ENCODE measurements at regions not wholly inside any gene's neighbourhood (a gene's known extent, or its start where the extent isn't known, plus 50 kb on each side); places are given as distances from the start of the nearest gene placed in this dataset.
"Not testable (repeated sequence)": the region's sequence is repeated elsewhere in the genome, so short reads cannot be mapped to it uniquely, and the experiment has no call there.

DNA sequence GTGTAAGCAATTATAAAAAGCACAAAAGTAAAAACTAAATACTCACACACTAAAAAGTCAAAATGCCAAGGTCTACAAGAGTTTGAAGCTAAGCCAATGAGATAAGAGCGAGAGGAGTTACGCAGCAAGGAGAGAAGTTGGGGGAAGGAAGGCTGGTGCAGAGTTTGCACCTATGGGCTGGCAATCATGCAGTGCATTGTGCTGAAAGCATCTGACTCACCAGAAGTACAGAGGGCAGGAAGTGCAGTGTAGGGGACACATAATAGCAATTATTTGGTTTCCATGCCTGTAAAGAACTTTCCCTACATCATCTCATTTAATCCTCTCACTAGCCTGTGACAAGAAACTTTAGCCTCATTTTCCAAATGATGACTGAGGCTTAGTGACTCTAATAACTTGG lies 142.7 kb upstream of the KYNU start:
- TF ChIP-seq, protein P1, sequence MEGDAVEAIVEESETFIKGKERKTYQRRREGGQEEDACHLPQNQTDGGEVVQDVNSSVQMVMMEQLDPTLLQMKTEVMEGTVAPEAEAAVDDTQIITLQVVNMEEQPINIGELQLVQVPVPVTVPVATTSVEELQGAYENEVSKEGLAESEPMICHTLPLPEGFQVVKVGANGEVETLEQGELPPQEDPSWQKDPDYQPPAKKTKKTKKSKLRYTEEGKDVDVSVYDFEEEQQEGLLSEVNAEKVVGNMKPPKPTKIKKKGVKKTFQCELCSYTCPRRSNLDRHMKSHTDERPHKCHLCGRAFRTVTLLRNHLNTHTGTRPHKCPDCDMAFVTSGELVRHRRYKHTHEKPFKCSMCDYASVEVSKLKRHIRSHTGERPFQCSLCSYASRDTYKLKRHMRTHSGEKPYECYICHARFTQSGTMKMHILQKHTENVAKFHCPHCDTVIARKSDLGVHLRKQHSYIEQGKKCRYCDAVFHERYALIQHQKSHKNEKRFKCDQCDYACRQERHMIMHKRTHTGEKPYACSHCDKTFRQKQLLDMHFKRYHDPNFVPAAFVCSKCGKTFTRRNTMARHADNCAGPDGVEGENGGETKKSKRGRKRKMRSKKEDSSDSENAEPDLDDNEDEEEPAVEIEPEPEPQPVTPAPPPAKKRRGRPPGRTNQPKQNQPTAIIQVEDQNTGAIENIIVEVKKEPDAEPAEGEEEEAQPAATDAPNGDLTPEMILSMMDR (IDR thresholded peaks at IDR 0.05) = no peak
- no peak for TF ChIP-seq POLR2A (IDR thresholded peaks at IDR 0.05)
- H3K4me3 ChIP-seq = no peak overlapping the region
- intact Hi-C loops (cut with DNase I) = no loop called here
- no peaks in the 10 kb centered on the region for H3K36me3 ChIP-seq
- H3K4me1 ChIP-seq = no peaks in the 10 kb centered on the region
- ATAC-seq (no peak), DNase-seq (no peak)
- WGBS, 4 donors = 89 to 95% (median 91%) methylated on average over 2 of the region's 2 CpGs
- H3K9me3 ChIP-seq = peaks cover 0 to 2% (median 0%) of the 10 kb centered on the region in 12 donors
- H3K27me3 ChIP-seq = no peaks in the 10 kb centered on the region
- H3K27ac ChIP-seq = no peak overlapping the region

DNA sequence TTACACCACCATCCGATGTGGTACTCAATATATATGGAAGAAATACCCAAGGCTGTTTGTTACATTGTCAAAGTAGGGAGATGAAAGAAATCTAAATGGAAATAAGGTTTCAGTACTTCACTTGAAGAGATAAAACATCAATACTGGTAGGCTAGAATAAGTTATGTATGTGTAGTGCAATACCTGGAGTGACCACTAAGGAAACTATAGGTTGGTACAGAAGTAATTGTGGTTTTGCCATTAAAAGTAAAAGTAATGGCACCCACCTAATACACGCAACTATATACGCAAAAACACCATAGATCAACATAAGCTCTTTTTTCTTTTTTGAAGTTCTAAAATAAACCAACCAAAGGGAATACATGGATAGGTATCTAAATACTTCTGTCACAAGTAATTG lies 143.2 kb upstream of the KYNU start:
- peaks cover 0 to 3% (median 0%) of the 10 kb centered on the region in 12 donors for H3K9me3 ChIP-seq
- no peak overlapping the region for H3K27ac ChIP-seq
- intact Hi-C loops (cut with DNase I) = no loop called here
- no peaks in the 10 kb centered on the region for H3K27me3 ChIP-seq
- H3K4me3 ChIP-seq = no peak overlapping the region
- TF ChIP-seq, protein P1 (IDR thresholded peaks at IDR 0.05) = peak in 3 of 12 donors; percentile 24 to 60 (median 46)
- no peak for TF ChIP-seq POLR2A (IDR thresholded peaks at IDR 0.05)
- WGBS, 4 donors = 94 to 97% (median 97%) methylated on average over 3 of the region's 3 CpGs
- H3K36me3 ChIP-seq = no peaks in the 10 kb centered on the region
- no peaks in the 10 kb centered on the region for H3K4me1 ChIP-seq
- DNase-seq = no peak
- ATAC-seq = no peak

DNA sequence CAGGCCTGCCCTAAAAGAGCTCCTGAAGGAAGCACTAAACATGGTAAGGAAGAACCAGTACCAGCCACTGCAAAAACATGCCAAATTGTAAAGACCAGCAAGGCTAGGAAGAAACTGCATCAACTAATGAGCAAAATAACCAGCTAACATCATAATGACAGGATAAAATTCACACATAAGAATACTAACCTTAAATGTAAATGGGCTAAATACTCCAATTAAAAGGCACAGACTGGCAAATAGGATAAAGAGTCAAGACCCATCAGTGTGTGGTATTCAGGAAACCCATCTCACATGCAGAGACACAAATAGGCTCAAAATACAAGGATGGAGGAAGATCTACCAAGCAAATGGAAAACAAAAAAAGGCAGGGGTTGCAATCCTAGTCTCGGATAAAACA lies 147.7 kb upstream of the KYNU start:
- H3K27ac ChIP-seq; H3K4me3 ChIP-seq; H3K4me1 ChIP-seq; H3K27me3 ChIP-seq; ATAC-seq; intact Hi-C loops (cut with DNase I); DNase-seq; H3K36me3 ChIP-seq: not testable (repeated sequence)
- peaks cover 0 to 11% (median 0%) of the 10 kb centered on the region in 12 donors for H3K9me3 ChIP-seq
- 71 to 78% (median 77%) methylated on average over 1 of the region's 1 CpG for WGBS, 4 donors

DNA sequence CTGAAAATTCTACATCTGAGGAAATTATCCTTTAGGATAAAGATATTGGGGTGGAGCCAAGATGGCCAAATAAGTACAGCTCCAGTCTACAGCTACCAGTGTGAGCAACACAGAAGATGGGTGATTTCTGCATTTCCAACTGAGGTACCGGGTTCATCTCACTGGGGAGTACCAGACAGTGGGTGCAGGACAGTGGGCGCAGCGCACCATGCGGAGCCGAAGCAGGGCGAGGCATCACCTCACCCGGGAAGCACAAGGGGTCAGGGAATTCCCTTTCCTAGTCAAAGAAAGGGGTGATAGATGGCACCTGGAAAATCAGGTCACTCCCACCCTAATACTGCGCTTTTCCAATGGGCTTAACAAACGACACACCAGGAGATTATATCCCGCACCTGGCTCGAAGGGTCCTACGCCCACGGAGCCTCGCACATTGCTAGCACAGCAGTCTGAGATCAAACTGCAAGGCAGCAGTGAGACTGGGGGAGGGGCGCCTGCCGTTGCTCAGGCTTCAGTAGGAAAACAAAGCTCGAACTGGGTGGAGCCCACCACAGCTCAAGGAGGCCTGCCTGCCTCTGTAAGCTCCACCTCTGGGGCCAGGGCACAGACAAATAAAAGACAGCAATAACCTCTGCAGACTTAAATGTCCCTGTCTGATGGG lies 149.5 kb upstream of the KYNU start:
- peaks cover 0 to 11% (median 0%) of the 10 kb centered on the region in 12 donors for H3K9me3 ChIP-seq
- H3K4me3 ChIP-seq; ATAC-seq; DNase-seq; H3K36me3 ChIP-seq; H3K27ac ChIP-seq; H3K27me3 ChIP-seq; intact Hi-C loops (cut with DNase I); H3K4me1 ChIP-seq: not testable (repeated sequence)
- WGBS, 4 donors = 89 to 94% (median 93%) methylated on average over 17 of the region's 17 CpGs

DNA sequence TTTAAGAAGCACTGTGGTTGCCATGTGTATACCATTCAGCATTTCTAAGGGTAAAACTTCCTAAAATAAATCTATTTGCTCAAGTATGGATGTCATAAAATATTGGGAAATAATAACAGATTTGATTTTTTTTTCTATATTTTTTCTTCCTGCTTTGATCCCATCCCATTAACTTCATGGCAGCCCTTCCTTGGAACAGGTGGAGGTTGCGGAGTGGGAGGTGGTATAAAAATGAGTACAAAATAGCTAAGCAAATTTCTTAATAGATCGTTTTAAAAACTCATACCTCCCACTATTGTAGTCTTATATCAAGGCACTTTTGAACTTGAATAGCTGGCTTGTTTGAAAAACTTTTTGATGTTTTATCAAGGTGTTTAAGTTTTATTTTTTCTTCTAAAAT lies 152.1 kb upstream of the KYNU start:
- no peak for ATAC-seq
- no peaks in the 10 kb centered on the region for H3K36me3 ChIP-seq
- intact Hi-C loops (cut with DNase I) = no loop called here
- H3K9me3 ChIP-seq = peaks cover 0 to 11% (median 0%) of the 10 kb centered on the region in 12 donors
- no peak for DNase-seq
- no peak overlapping the region for H3K27ac ChIP-seq
- TF ChIP-seq POLR2A (IDR thresholded peaks at IDR 0.05) = no peak
- TF ChIP-seq, protein P1 (IDR thresholded peaks at IDR 0.05) = no peak
- no peaks in the 10 kb centered on the region for H3K4me1 ChIP-seq
- 89 to 93% (median 93%) methylated on average over 2 of the region's 2 CpGs for WGBS, 4 donors
- H3K27me3 ChIP-seq = no peaks in the 10 kb centered on the region
- H3K4me3 ChIP-seq = no peak overlapping the region
